Brain microvascular endothelial cell (primary cell): ENCODE measurements at regions not wholly inside any gene's neighbourhood (a gene's known extent, or its start where the extent isn't known, plus 50 kb on each side); places are given as distances from the start of the nearest gene placed in this dataset.

Source experiments
- DNase-seq: peaks from one replicate; pipeline ENCODE4 v3.0.0-alpha.2; 2020
- H3K27ac ChIP-seq: fragments of 250-450 bp; sonication (Bioruptor Pico); 2 replicates; pipeline ENCODE4 v1.5.1; 2020; ENCODE audit warnings: mild to moderate bottlenecking, moderate library complexity
- H3K27me3 ChIP-seq: fragments of 250-450 bp; sonication (Bioruptor Pico); replicated peaks from 2 replicates; pipeline ENCODE4 v1.5.1; 2020; ENCODE audit warnings: mild to moderate bottlenecking
- H3K36me3 ChIP-seq: fragments of 250-450 bp; sonication (Bioruptor Pico); replicated peaks from 2 replicates; pipeline ENCODE4 v1.5.1; 2020; ENCODE audit warnings: mild to moderate bottlenecking
- H3K4me3 ChIP-seq: 2 replicates; pipeline ENCODE4 v1.5.1; 2011; ENCODE audit warnings: low read depth, mild to moderate bottlenecking, control low read depth, low read length, moderate library complexity
- CTCF ChIP-seq: IDR thresholded peaks from 2 replicates; pipeline ENCODE4 v1.5.1; 2011; ENCODE audit warnings: low read depth, mild to moderate bottlenecking, moderate library complexity, low read length, control low read depth, inconsistent platforms; ENCODE audit errors: missing control alignments
- in situ Hi-C: cut with HindIII; loops from 2 replicates; pipeline ENCODE4 v1.10.0; 2017; ENCODE audit warnings: low sequenced_read_pairs, low pct_ligation_motif_present

- Histone ChIP-seq H3K27ac (no peak overlapping the region), H3K36me3 (no peaks in the 10 kb centered on the region), H3K27me3 (no peaks in the 10 kb centered on the region), H3K4me3 (no peak overlapping the region)
- no peak for DNase-seq
- TF ChIP-seq CTCF = no peak
- in situ Hi-C loops = no loop called here
Observed at GRCh38 chr5:166013415-166013814, 2278.0 kb upstream of the WWC1 start.

- DNase-seq = no peak
- Histone ChIP-seq H3K4me3 (no peak overlapping the region), H3K36me3 (no peaks in the 10 kb centered on the region), H3K27ac (no peak overlapping the region), H3K27me3 (no peaks in the 10 kb centered on the region)
- no peak for TF ChIP-seq CTCF
- in situ Hi-C loops = no loop called here
Observed at GRCh38 chr5:166014256-166014655, 2277.2 kb upstream of the WWC1 start.

- TF ChIP-seq CTCF = no peak
- Histone ChIP-seq H3K27ac (no peak overlapping the region), H3K4me3 (no peak overlapping the region), H3K36me3 (no peaks in the 10 kb centered on the region), H3K27me3 (no peaks in the 10 kb centered on the region)
- in situ Hi-C loops = no loop called here
- DNase-seq = no peak
Observed at GRCh38 chr5:166018716-166019115, 2272.7 kb upstream of the WWC1 start.

- H3K27me3 ChIP-seq = no peaks in the 10 kb centered on the region
- no peak overlapping the region for H3K4me3 ChIP-seq
- H3K27ac ChIP-seq = no peak overlapping the region
- in situ Hi-C loops = no loop called here
- TF ChIP-seq CTCF = no peak
- no peaks in the 10 kb centered on the region for H3K36me3 ChIP-seq
- DNase-seq = no peak
Observed at GRCh38 chr5:166022065-166022464, 2269.4 kb upstream of the WWC1 start.

GRCh38 chr5:166024970-166025369 lies 2266.5 kb upstream of the WWC1 start:
- no peaks in the 10 kb centered on the region for H3K27me3 ChIP-seq
- in situ Hi-C loops = no loop called here
- H3K27ac ChIP-seq = no peak overlapping the region
- no peaks in the 10 kb centered on the region for H3K36me3 ChIP-seq
- no peak for DNase-seq
- TF ChIP-seq CTCF = no peak
- H3K4me3 ChIP-seq = no peak overlapping the region

GRCh38 chr5:166027582-166027981 lies 2263.9 kb upstream of the WWC1 start:
- no peaks in the 10 kb centered on the region for H3K36me3 ChIP-seq
- no peak overlapping the region for H3K4me3 ChIP-seq
- H3K27me3 ChIP-seq = no peaks in the 10 kb centered on the region
- TF ChIP-seq CTCF = no peak
- H3K27ac ChIP-seq = no peak overlapping the region
- no peak for DNase-seq
- in situ Hi-C loops = no loop called here
